Vagina (tissue), 2 donors: ENCODE measurements at regions not wholly inside any gene's neighbourhood (a gene's known extent, or its start where the extent isn't known, plus 50 kb on each side); places are given as distances from the start of the nearest gene placed in this dataset.

Experiments used
- DNase-seq, 2 donors: peaks; one replicate each; pipeline ENCODE4 v3.0.0-alpha.2; 2017; ENCODE audit errors: extremely low spot score in 2 of 2
- H3K27ac ChIP-seq: fragments of 200-600 bp; sonication (generic); one replicate; pipeline ENCODE4 v1.5.1; 2019
- H3K27me3 ChIP-seq: fragments of 200-600 bp; sonication (generic); one replicate; pipeline ENCODE4 v1.5.1; 2019
- H3K36me3 ChIP-seq, 2 donors: fragments of 200-600 bp; sonication (generic); one replicate each; pipeline ENCODE4 v1.5.1; 2017 to 2019
- H3K4me1 ChIP-seq: fragments of 200-600 bp; sonication (generic); one replicate; pipeline ENCODE4 v1.5.1; 2019
- H3K4me3 ChIP-seq, 2 donors: fragments of 200-600 bp; sonication (generic); 1 replicate in 1 of 2; 2 replicates in 1 of 2; pipeline ENCODE4 v1.5.1; 2016 to 2019
- H3K9me3 ChIP-seq: fragments of 200-600 bp; sonication (generic); one replicate; pipeline ENCODE4 v1.5.1; 2019
- CTCF ChIP-seq, 3 experiments: fragments of 450-650 bp in 2 of 3; fragments of 200-600 bp in 1 of 3; sonication (generic) in 1 of 3; IDR thresholded peaks; one replicate each; pipeline ENCODE4 v1.5.1; 2017 to 2019; ENCODE audit warnings: antibody characterized with exemption in 3 of 3, mild to moderate bottlenecking in 2 of 3, moderate library complexity in 2 of 3
- POLR2A ChIP-seq, 2 donors: fragments of 450-650 bp; IDR thresholded peaks; one replicate each; pipeline ENCODE4 v1.6.1; 2017; ENCODE audit warnings: antibody characterized with exemption in 2 of 2, mild to moderate bottlenecking in 2 of 2, moderate library complexity in 2 of 2
- POLR2AphosphoS5 ChIP-seq, 2 donors: sonication (generic); formaldehyde crosslinking; IDR thresholded peaks; one replicate each; pipeline ENCODE4 v1.9.0; 2017; ENCODE audit warnings: antibody characterized with exemption in 2 of 2, mild to moderate bottlenecking in 2 of 2, low read depth in 1 of 2; ENCODE audit not compliant: insufficient read depth in 1 of 2
- intact Hi-C: fragments of 100-400 bp; cut with DNase I; formaldehyde crosslinking; loops from one replicate; pipeline ENCODE4 v1.15.1; 2023

- Histone ChIP-seq H3K36me3 (no peaks in the 10 kb centered on the region), H3K27me3 (no peaks in the 10 kb centered on the region), H3K4me1 (no peaks in the 10 kb centered on the region), H3K4me3 (no peak overlapping the region), H3K27ac (no peak overlapping the region), H3K9me3 (no peaks in the 10 kb centered on the region)
- DNase-seq, result no peak
- intact Hi-C loops, result no loop called here
- TF ChIP-seq POLR2AphosphoS5 (IDR thresholded peaks at IDR 0.05; ENCODE audit: insufficient read depth in 1 of 2, low read depth in 1 of 2), result no peak
- no peak for TF ChIP-seq POLR2A (IDR thresholded peaks at IDR 0.05)
- no peak for TF ChIP-seq CTCF (IDR thresholded peaks at IDR 0.05)
Observed at GRCh38 chr4:108369035-108369655, 200.4 kb upstream of the LEF1 start.

- no peak overlapping the region for H3K4me3 ChIP-seq
Observed at GRCh38 chr4:108367751-108368150, 199.0 kb upstream of the LEF1 start.

GRCh38 chr4:108366716-108367115, 198.0 kb upstream of the LEF1 start:
- Histone ChIP-seq H3K4me3 (no peak overlapping the region), H3K36me3 (no peaks in the 10 kb centered on the region), H3K27ac (no peak overlapping the region), H3K9me3 (no peaks in the 10 kb centered on the region), H3K4me1 (no peaks in the 10 kb centered on the region), H3K27me3 (no peaks in the 10 kb centered on the region)
- intact Hi-C loops, result no loop called here
- TF ChIP-seq POLR2A (IDR thresholded peaks at IDR 0.05), result no peak
- no peak for TF ChIP-seq CTCF (IDR thresholded peaks at IDR 0.05)
- no peak for TF ChIP-seq POLR2AphosphoS5 (IDR thresholded peaks at IDR 0.05; ENCODE audit: insufficient read depth in 1 of 2, low read depth in 1 of 2)
- no peak for DNase-seq

More at GRCh38 chr4:108367751-108368150, 199.0 kb upstream of the LEF1 start:
- Histone ChIP-seq H3K4me1 (no peaks in the 10 kb centered on the region), H3K36me3 (no peaks in the 10 kb centered on the region), H3K9me3 (no peaks in the 10 kb centered on the region), H3K27me3 (no peaks in the 10 kb centered on the region), H3K27ac (no peak overlapping the region)
- TF ChIP-seq CTCF (IDR thresholded peaks at IDR 0.05) (no peak), POLR2AphosphoS5 (IDR thresholded peaks at IDR 0.05; ENCODE audit: insufficient read depth in 1 of 2, low read depth in 1 of 2) (no peak), POLR2A (IDR thresholded peaks at IDR 0.05) (no peak)
- intact Hi-C loops, result no loop called here
- no peak for DNase-seq

GRCh38 chr4:108365551-108365950, 196.8 kb upstream of the LEF1 start:
- TF ChIP-seq POLR2AphosphoS5 (IDR thresholded peaks at IDR 0.05; ENCODE audit: insufficient read depth in 1 of 2, low read depth in 1 of 2), result no peak
- TF ChIP-seq CTCF (IDR thresholded peaks at IDR 0.05), result no peak
- TF ChIP-seq POLR2A (IDR thresholded peaks at IDR 0.05), result no peak
- DNase-seq, result no peak
- intact Hi-C loops, result no loop called here
- H3K4me3 ChIP-seq, result no peak overlapping the region
- no peaks in the 10 kb centered on the region for H3K4me1 ChIP-seq
- no peaks in the 10 kb centered on the region for H3K36me3 ChIP-seq
- no peaks in the 10 kb centered on the region for H3K9me3 ChIP-seq
- H3K27ac ChIP-seq, result no peak overlapping the region
- no peaks in the 10 kb centered on the region for H3K27me3 ChIP-seq

GRCh38 chr4:108361886-108362285, 193.2 kb upstream of the LEF1 start:
- Histone ChIP-seq H3K36me3 (no peaks in the 10 kb centered on the region), H3K4me1 (no peaks in the 10 kb centered on the region), H3K9me3 (no peaks in the 10 kb centered on the region), H3K27ac (no peak overlapping the region), H3K27me3 (no peaks in the 10 kb centered on the region), H3K4me3 (no peak overlapping the region)
- no peak for TF ChIP-seq POLR2A (IDR thresholded peaks at IDR 0.05)
- intact Hi-C loops, result no loop called here
- no peak for DNase-seq
